ENCODE measurements at regions not wholly inside any gene's neighbourhood (a gene's known extent, or its start where the extent isn't known, plus 50 kb on each side); places are given as distances from the start of the nearest gene placed in this dataset.

DNA sequence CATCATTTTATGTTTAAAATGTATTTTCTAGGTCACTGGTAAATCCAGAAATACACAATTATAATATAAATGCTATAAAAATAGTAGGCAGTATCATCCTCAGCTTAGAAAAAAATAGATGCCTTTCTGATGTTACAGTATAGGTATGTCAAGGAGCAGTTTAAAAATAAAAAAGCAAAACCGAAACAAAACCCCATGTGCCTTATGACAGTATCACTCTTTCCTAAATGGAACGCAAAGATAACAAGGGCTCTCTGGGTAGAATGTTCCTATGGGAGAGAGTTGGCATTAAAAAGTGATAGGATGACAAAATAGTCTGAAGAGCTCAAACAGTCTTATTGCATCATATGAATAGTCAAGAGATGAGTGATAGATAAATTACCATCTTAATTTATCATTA, 172.1 kb downstream of the DSC3 start:
- POLR2A ChIA-PET: no interaction called here
- Histone ChIP-seq H3K4me1 (ENCODE audit: control insufficient read depth in 2 of 2, insufficient read depth in 2 of 2, low read length in 2 of 2) (no peaks in the 10 kb centered on the region), H3K27me3 (ENCODE audit: control insufficient read depth in 2 of 2, insufficient read depth in 2 of 2, low read length in 2 of 2) (no peaks in the 10 kb centered on the region), H3K4me3 (ENCODE audit: low read length) (no peak overlapping the region), H3K9me3 (ENCODE audit: control insufficient read depth in 2 of 3, low read length in 3 of 3) (no peaks in the 10 kb centered on the region), H3K36me3 (ENCODE audit: control insufficient read depth in 2 of 3, insufficient read depth in 3 of 3, low read length in 3 of 3) (no peaks in the 10 kb centered on the region), H3K27ac (ENCODE audit: low read depth, low read length) (no peak overlapping the region)
- H3K4me3 Mint-ChIP-seq: no peak overlapping the region
- peaks cover 0 to 13% (median 2%) of the 10 kb centered on the region in 11 donors for H3K9me3 Mint-ChIP-seq
- H3K4me1 Mint-ChIP-seq: no peaks in the 10 kb centered on the region
- H3K27ac Mint-ChIP-seq: no peak overlapping the region
- ATAC-seq (no peak), DNase-seq (no peak)
- no peaks in the 10 kb centered on the region for H3K27me3 Mint-ChIP-seq
- no peaks in the 10 kb centered on the region for H3K36me3 Mint-ChIP-seq
- CTCF ChIA-PET: no interaction called here
- intact Hi-C loops (cut with micrococcal nuclease): no loop called here

- no peaks in the 10 kb centered on the region for H3K4me1 ChIP-seq (ENCODE audit: control insufficient read depth in 2 of 2, insufficient read depth in 2 of 2, low read length in 2 of 2)
Measured at GRCh38 chr18:30862900-30863299, 179.6 kb downstream of the DSC3 start.

DNA sequence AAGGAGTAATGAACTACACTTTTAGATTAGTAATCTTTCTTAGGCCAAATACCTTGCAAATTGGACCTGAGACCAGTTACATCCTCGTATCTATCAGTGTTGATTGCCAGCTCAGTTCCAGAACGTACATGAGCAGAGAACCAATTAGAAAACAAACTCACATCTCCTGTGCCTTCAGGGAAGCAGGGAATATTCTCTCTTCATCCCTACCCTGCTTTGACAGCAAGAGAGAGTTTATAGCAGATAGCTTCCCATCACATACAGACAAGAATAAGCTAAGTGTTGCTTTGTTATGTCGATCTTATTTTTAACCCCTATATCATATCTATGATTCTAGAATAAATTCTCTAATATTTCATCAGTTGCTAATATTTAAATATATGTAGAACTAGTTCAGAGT, 181.8 kb downstream of the DSC3 start:
- Mint-ChIP-seq H3K4me1 (no peaks in the 10 kb centered on the region), H3K27me3 (no peaks in the 10 kb centered on the region), H3K27ac (no peak overlapping the region), H3K4me3 (no peak overlapping the region), H3K36me3 (no peaks in the 10 kb centered on the region), H3K9me3 (peaks cover 0 to 10% (median 0%) of the 10 kb centered on the region in 11 donors)
- H3K4me1 ChIP-seq (ENCODE audit: control insufficient read depth in 2 of 2, insufficient read depth in 2 of 2, low read length in 2 of 2): no peaks in the 10 kb centered on the region
- H3K4me3 ChIP-seq (ENCODE audit: low read length): no peak overlapping the region
- H3K36me3 ChIP-seq (ENCODE audit: control insufficient read depth in 2 of 3, insufficient read depth in 3 of 3, low read length in 3 of 3): no peaks in the 10 kb centered on the region
- ATAC-seq: no peak
- no peak overlapping the region for H3K27ac ChIP-seq (ENCODE audit: low read depth, low read length)
- no peak for DNase-seq
- ChIA-PET POLR2A (no interaction called here), CTCF (no interaction called here)
- H3K9me3 ChIP-seq (ENCODE audit: control insufficient read depth in 2 of 3, low read length in 3 of 3): no peaks in the 10 kb centered on the region
- intact Hi-C loops (cut with micrococcal nuclease): no loop called here
- no peaks in the 10 kb centered on the region for H3K27me3 ChIP-seq (ENCODE audit: control insufficient read depth in 2 of 2, insufficient read depth in 2 of 2, low read length in 2 of 2)

More at GRCh38 chr18:30862900-30863299, 179.6 kb downstream of the DSC3 start:
- POLR2A ChIA-PET: no interaction called here
- Histone ChIP-seq H3K27me3 (ENCODE audit: control insufficient read depth in 2 of 2, insufficient read depth in 2 of 2, low read length in 2 of 2) (no peaks in the 10 kb centered on the region), H3K9me3 (ENCODE audit: control insufficient read depth in 2 of 3, low read length in 3 of 3) (no peaks in the 10 kb centered on the region), H3K27ac (ENCODE audit: low read depth, low read length) (no peak overlapping the region), H3K36me3 (ENCODE audit: control insufficient read depth in 2 of 3, insufficient read depth in 3 of 3, low read length in 3 of 3) (no peaks in the 10 kb centered on the region), H3K4me3 (ENCODE audit: low read length) (no peak overlapping the region)
- Mint-ChIP-seq H3K27me3 (no peaks in the 10 kb centered on the region), H3K27ac (no peak overlapping the region), H3K9me3 (peaks cover 0 to 10% (median 3%) of the 10 kb centered on the region in 11 donors), H3K36me3 (no peaks in the 10 kb centered on the region), H3K4me3 (no peak overlapping the region), H3K4me1 (no peaks in the 10 kb centered on the region)
- DNase-seq (no peak), ATAC-seq (no peak)
- CTCF ChIA-PET: interaction anchor here (0.6 kb wide), 1 partner anchor 405 kb away, joined by 3 read pairs; no protein-coding TSS in a partner anchor
- intact Hi-C loops (cut with micrococcal nuclease): no loop called here

DNA sequence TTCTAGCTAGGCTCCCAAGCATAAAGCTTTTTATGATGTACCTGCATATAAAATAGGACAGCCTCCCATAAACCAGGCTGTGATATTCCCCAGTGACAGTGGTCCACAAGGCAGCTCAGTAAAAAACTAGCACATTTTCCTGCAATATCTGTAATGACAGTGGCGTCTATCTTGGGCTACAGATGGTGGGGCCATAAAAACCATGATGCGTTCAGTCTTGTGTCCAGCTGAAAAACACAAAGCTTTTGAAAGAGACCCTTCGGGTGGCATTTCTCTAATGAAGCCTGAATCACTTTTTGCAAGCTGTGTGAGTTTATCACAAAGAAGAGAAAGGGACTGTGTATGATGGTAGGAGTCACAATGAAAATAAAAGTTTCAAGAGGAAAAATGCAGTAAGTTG, 183.5 kb downstream of the DSC3 start:
- Histone ChIP-seq H3K27me3 (ENCODE audit: control insufficient read depth in 2 of 2, insufficient read depth in 2 of 2, low read length in 2 of 2) (no peaks in the 10 kb centered on the region), H3K4me1 (ENCODE audit: control insufficient read depth in 2 of 2, insufficient read depth in 2 of 2, low read length in 2 of 2) (no peaks in the 10 kb centered on the region), H3K4me3 (ENCODE audit: low read length) (no peak overlapping the region), H3K36me3 (ENCODE audit: control insufficient read depth in 2 of 3, insufficient read depth in 3 of 3, low read length in 3 of 3) (no peaks in the 10 kb centered on the region), H3K9me3 (ENCODE audit: control insufficient read depth in 2 of 3, low read length in 3 of 3) (no peaks in the 10 kb centered on the region), H3K27ac (ENCODE audit: low read depth, low read length) (no peak overlapping the region)
- POLR2A ChIA-PET: no interaction called here
- H3K4me1 Mint-ChIP-seq: no peaks in the 10 kb centered on the region
- peaks cover 0 to 10% (median 0%) of the 10 kb centered on the region in 11 donors for H3K9me3 Mint-ChIP-seq
- ATAC-seq: no peak
- H3K27me3 Mint-ChIP-seq: no peaks in the 10 kb centered on the region
- H3K4me3 Mint-ChIP-seq: no peak overlapping the region
- no peak for DNase-seq
- CTCF ChIA-PET: no interaction called here
- H3K36me3 Mint-ChIP-seq: no peaks in the 10 kb centered on the region
- intact Hi-C loops (cut with micrococcal nuclease): no loop called here
- H3K27ac Mint-ChIP-seq: no peak overlapping the region

DNA sequence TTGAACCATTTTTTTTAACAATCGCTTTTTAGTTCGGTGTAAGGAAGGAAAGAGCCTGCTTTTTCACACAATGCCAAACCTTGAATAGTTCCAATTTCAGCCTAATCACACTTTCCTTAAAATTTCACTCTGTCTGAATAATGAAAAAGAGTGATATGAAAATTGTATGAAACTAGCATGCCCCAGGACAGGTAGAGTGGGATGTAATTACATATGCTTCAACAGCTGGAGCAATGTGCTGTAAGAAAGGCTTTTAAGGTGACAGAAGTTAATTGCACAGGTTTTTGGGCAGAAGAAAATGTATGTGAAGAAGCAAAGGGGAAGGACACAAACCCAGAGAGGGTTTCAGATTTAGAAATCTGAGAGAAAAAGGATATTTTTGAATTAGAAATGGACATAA, 184.0 kb downstream of the DSC3 start:
- CTCF ChIA-PET: interaction anchor here (0.7 kb wide), 1 partner anchor 25 kb away, joined by 3 read pairs; no protein-coding TSS in a partner anchor
- Histone ChIP-seq H3K4me1 (ENCODE audit: control insufficient read depth in 2 of 2, insufficient read depth in 2 of 2, low read length in 2 of 2) (no peaks in the 10 kb centered on the region), H3K9me3 (ENCODE audit: control insufficient read depth in 2 of 3, low read length in 3 of 3) (no peaks in the 10 kb centered on the region), H3K27me3 (ENCODE audit: control insufficient read depth in 2 of 2, insufficient read depth in 2 of 2, low read length in 2 of 2) (no peaks in the 10 kb centered on the region), H3K36me3 (ENCODE audit: control insufficient read depth in 2 of 3, insufficient read depth in 3 of 3, low read length in 3 of 3) (no peaks in the 10 kb centered on the region), H3K4me3 (ENCODE audit: low read length) (no peak overlapping the region), H3K27ac (ENCODE audit: low read depth, low read length) (no peak overlapping the region)
- DNase-seq (no peak), ATAC-seq (no peak)
- Mint-ChIP-seq H3K4me1 (no peaks in the 10 kb centered on the region), H3K27ac (no peak overlapping the region), H3K4me3 (no peak overlapping the region), H3K36me3 (no peaks in the 10 kb centered on the region), H3K27me3 (no peaks in the 10 kb centered on the region), H3K9me3 (peaks cover 0 to 10% (median 0%) of the 10 kb centered on the region in 11 donors)
- POLR2A ChIA-PET: no interaction called here
- intact Hi-C loops (cut with micrococcal nuclease): no loop called here

DNA sequence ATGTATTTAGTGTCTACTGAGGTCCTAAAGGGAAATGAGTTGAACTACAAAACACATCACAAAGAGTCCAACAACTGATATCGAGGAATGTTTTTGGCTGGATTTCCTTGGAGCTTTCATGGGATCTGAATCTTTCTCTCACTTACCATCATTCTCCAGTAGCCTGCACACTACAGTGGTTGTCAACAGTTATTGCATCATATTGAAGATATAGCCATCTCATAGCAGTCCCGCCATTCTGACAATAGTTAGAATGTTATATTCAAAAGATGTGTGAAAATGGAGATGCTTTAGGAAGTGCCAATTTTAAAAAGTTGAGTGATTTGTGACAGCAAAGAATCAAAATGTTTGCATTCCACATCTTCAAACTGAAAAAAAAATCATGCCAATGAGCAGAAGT, 186.8 kb downstream of the DSC3 start:
- Histone ChIP-seq H3K9me3 (ENCODE audit: control insufficient read depth in 2 of 3, low read length in 3 of 3) (no peaks in the 10 kb centered on the region), H3K27me3 (ENCODE audit: control insufficient read depth in 2 of 2, insufficient read depth in 2 of 2, low read length in 2 of 2) (no peaks in the 10 kb centered on the region), H3K4me3 (ENCODE audit: low read length) (no peak overlapping the region), H3K36me3 (ENCODE audit: control insufficient read depth in 2 of 3, insufficient read depth in 3 of 3, low read length in 3 of 3) (no peaks in the 10 kb centered on the region), H3K27ac (ENCODE audit: low read depth, low read length) (no peak overlapping the region), H3K4me1 (ENCODE audit: control insufficient read depth in 2 of 2, insufficient read depth in 2 of 2, low read length in 2 of 2) (no peaks in the 10 kb centered on the region)
- ChIA-PET CTCF (no interaction called here), POLR2A (no interaction called here)
- intact Hi-C loops (cut with micrococcal nuclease): no loop called here
- no peaks in the 10 kb centered on the region for H3K4me1 Mint-ChIP-seq
- no peaks in the 10 kb centered on the region for H3K27me3 Mint-ChIP-seq
- no peak overlapping the region for H3K27ac Mint-ChIP-seq
- no peaks in the 10 kb centered on the region for H3K36me3 Mint-ChIP-seq
- ATAC-seq (no peak), DNase-seq (no peak)
- H3K9me3 Mint-ChIP-seq: peaks cover 0 to 6% (median 0%) of the 10 kb centered on the region in 11 donors
- no peak overlapping the region for H3K4me3 Mint-ChIP-seq

GRCh38 chr18:30852980-30853379, 189.6 kb downstream of the DSC3 start:
- ChIA-PET CTCF (no interaction called here), POLR2A (no interaction called here)
- peaks cover 0 to 6% (median 0%) of the 10 kb centered on the region in 5 donors for H3K36me3 Mint-ChIP-seq
- Histone ChIP-seq H3K27ac (ENCODE audit: low read depth, low read length) (no peak overlapping the region), H3K27me3 (ENCODE audit: control insufficient read depth in 2 of 2, insufficient read depth in 2 of 2, low read length in 2 of 2) (no peaks in the 10 kb centered on the region), H3K4me3 (ENCODE audit: low read length) (no peak overlapping the region), H3K4me1 (ENCODE audit: control insufficient read depth in 2 of 2, insufficient read depth in 2 of 2, low read length in 2 of 2) (no peaks in the 10 kb centered on the region), H3K36me3 (ENCODE audit: control insufficient read depth in 2 of 3, insufficient read depth in 3 of 3, low read length in 3 of 3) (no peaks in the 10 kb centered on the region), H3K9me3 (ENCODE audit: control insufficient read depth in 2 of 3, low read length in 3 of 3) (no peaks in the 10 kb centered on the region)
- no peak overlapping the region for H3K27ac Mint-ChIP-seq
- H3K9me3 Mint-ChIP-seq: peaks cover 0 to 8% (median 2%) of the 10 kb centered on the region in 11 donors
- ATAC-seq: no peak
- no peaks in the 10 kb centered on the region for H3K4me1 Mint-ChIP-seq
- intact Hi-C loops (cut with micrococcal nuclease): no loop called here
- DNase-seq: no peak
- no peak overlapping the region for H3K4me3 Mint-ChIP-seq
- no peaks in the 10 kb centered on the region for H3K27me3 Mint-ChIP-seq

All from naive thymus-derived CD4-positive, alpha-beta T cell (primary cell).